ENCODE measurements at regions not wholly inside any gene's neighbourhood (a gene's known extent, or its start where the extent isn't known, plus 50 kb on each side); places are given as distances from the start of the nearest gene placed in this dataset.
"Not testable (repeated sequence)": the region's sequence is repeated elsewhere in the genome, so short reads cannot be mapped to it uniquely, and the experiment has no call there.

- DNase-seq = no peak
Measured at GRCh38 chr16:77488652-77489051, 53.8 kb upstream of the ADAMTS18 start.

- DNase-seq = no peak
Measured at GRCh38 chr16:77491091-77491490, 56.3 kb upstream of the ADAMTS18 start.

- no peak for DNase-seq
Measured at GRCh38 chr16:77496934-77497333, 62.1 kb upstream of the ADAMTS18 start.

GRCh38 chr16:77499373-77500285 lies 64.8 kb upstream of the ADAMTS18 start:
- no peak for DNase-seq

- no peak for DNase-seq
Measured at GRCh38 chr16:77500286-77500598, 65.4 kb upstream of the ADAMTS18 start.

- no peak for DNase-seq
Measured at GRCh38 chr16:77500934-77501664, 66.3 kb upstream of the ADAMTS18 start.

GRCh38 chr16:77502448-77502847 lies 67.6 kb upstream of the ADAMTS18 start:
- DNase-seq = no peak

GRCh38 chr16:77506492-77506891 lies 71.7 kb upstream of the ADAMTS18 start:
- DNase-seq = not testable (repeated sequence)

- no peak for DNase-seq
Measured at GRCh38 chr16:77509051-77509450, 74.2 kb upstream of the ADAMTS18 start.

- DNase-seq = no peak
Measured at GRCh38 chr16:77509796-77510195, 75.0 kb upstream of the ADAMTS18 start.

- DNase-seq = no peak
Measured at GRCh38 chr16:77511053-77511452, 76.2 kb upstream of the ADAMTS18 start.

- DNase-seq = no peak
Measured at GRCh38 chr16:77514500-77515220, 79.8 kb upstream of the ADAMTS18 start.

GRCh38 chr16:77525226-77525625 lies 90.4 kb upstream of the ADAMTS18 start:
- DNase-seq = not testable (repeated sequence)

- DNase-seq = no peak
Measured at GRCh38 chr16:77531752-77532151, 96.9 kb upstream of the ADAMTS18 start.

- no peak for DNase-seq
Measured at GRCh38 chr16:77536809-77537208, 102.0 kb upstream of the ADAMTS18 start.

GRCh38 chr16:77539421-77540034 lies 104.7 kb upstream of the ADAMTS18 start:
- DNase-seq = no peak

GRCh38 chr16:77540646-77541045 lies 105.8 kb upstream of the ADAMTS18 start:
- DNase-seq = no peak

- no peak for DNase-seq
Measured at GRCh38 chr16:77541165-77541564, 106.3 kb upstream of the ADAMTS18 start.

GRCh38 chr16:77548151-77548550 lies 113.3 kb upstream of the ADAMTS18 start:
- DNase-seq = no peak

- no peak for DNase-seq
Measured at GRCh38 chr16:77548766-77549165, 113.9 kb upstream of the ADAMTS18 start.

GRCh38 chr16:77549876-77550275 lies 115.0 kb upstream of the ADAMTS18 start:
- DNase-seq = no peak

- DNase-seq = no peak
Measured at GRCh38 chr16:77551357-77551756, 116.5 kb upstream of the ADAMTS18 start.

GRCh38 chr16:77553130-77553529 lies 118.3 kb upstream of the ADAMTS18 start:
- DNase-seq = no peak
